GM12878 (cell line): ENCODE measurements at regions not wholly inside any gene's neighbourhood (a gene's known extent, or its start where the extent isn't known, plus 50 kb on each side); places are given as distances from the start of the nearest gene placed in this dataset.

ENCODE experiments used
- ATAC-seq: fragments of 200-7000 bp; cut with Tn5 transposase; 3 replicates; pipeline ENCODE4 v1.9.1; 2020; ENCODE audit warnings: mild to moderate bottlenecking, moderate library complexity
- BruUV-seq: library from RNA; stranded (reverse); fragments of 400-500 nt; replicated peaks from 2 replicates; lab custom pipeline; 2021; lab: Mats Ljungman, UMichigan
- CTCF ChIA-PET: fragments of 300-600 bp; sonication (Branson Sonifier 250); formaldehyde crosslinking; extraction: SDS; loops from one replicate; lab custom pipeline; 2021; ENCODE audit warnings: inconsistent platforms; lab: Yijun Ruan, JAX
- POLR2A ChIA-PET: fragments of 350-600 bp; formaldehyde crosslinking; extraction: SDS; loops from one replicate; lab custom pipeline; 2021; ENCODE audit warnings: inconsistent platforms; lab: Charles Lee
- RAD21 ChIA-PET: fragments of 300-600 bp; sonication (Branson Sonifier 250); formaldehyde crosslinking; loops from one replicate; lab custom pipeline; 2023; ENCODE audit warnings: antibody characterized with exemption; ENCODE audit not compliant: unreplicated experiment; lab: Charles Lee
- SMC1A ChIA-PET: fragments of 300-600 bp; sonication (Branson Sonifier 250); formaldehyde crosslinking; loops from one replicate; lab custom pipeline; 2023; ENCODE audit not compliant: unreplicated experiment, uncharacterized antibody; lab: Charles Lee
- DNase-seq: peaks from one replicate; pipeline ENCODE4 v3.0.0-alpha.2; 2011; ENCODE audit warnings: low read depth, low spot score
- FAIRE-seq: peaks from 3 replicates; lab custom pipeline; 2011; peaks lifted over from hg19 to GRCh38; lab: Jason Lieb, UNC
- H2AFZ ChIP-seq: 2 replicates; pipeline ENCODE4 v1.6.0; 2011; ENCODE audit warnings: low read depth, low read length, control low read depth; ENCODE audit not compliant: control insufficient read depth
- H3K27ac ChIP-seq: 2 replicates; pipeline ENCODE4 v1.5.1; 2011; ENCODE audit warnings: control low read depth; ENCODE audit not compliant: control insufficient read depth, insufficient read depth
- H3K27me3 ChIP-seq, 2 experiments: replicated peaks in 1 of 2; 2 replicates each; pipeline versions ENCODE4 v1.6.0 to v1.6.1; 2011; ENCODE audit warnings: low read length in 1 of 2; ENCODE audit not compliant: control insufficient read depth in 2 of 2, insufficient read depth in 2 of 2
- H3K36me3 ChIP-seq, 2 experiments: 2 replicates each; pipeline ENCODE4 v1.5.1; 2011; ENCODE audit warnings: low read length in 1 of 2; ENCODE audit not compliant: control insufficient read depth in 2 of 2, insufficient read depth in 2 of 2
- H3K4me1 ChIP-seq: 2 replicates; pipeline ENCODE4 v1.6.1; 2011; ENCODE audit warnings: mild to moderate bottlenecking, low read length, moderate library complexity, mixed read lengths; ENCODE audit not compliant: control insufficient read depth, insufficient read depth
- H3K4me2 ChIP-seq: 2 replicates; pipeline ENCODE4 v1.6.0; 2011; ENCODE audit warnings: control low read depth; ENCODE audit not compliant: control insufficient read depth, insufficient read depth
- H3K4me3 ChIP-seq: fragments of 200-600 bp; sonication (generic); 2 replicates; pipeline ENCODE4 v1.5.1; 2016
- H3K79me2 ChIP-seq: 2 replicates; pipeline ENCODE4 v1.6.0; 2011; ENCODE audit warnings: low read length; ENCODE audit not compliant: control insufficient read depth, insufficient read depth
- H3K9ac ChIP-seq: 2 replicates; pipeline ENCODE4 v1.8.0; 2011; ENCODE audit warnings: low read length, control low read depth, mixed read lengths; ENCODE audit not compliant: control insufficient read depth, insufficient read depth
- H3K9me3 ChIP-seq: replicated peaks from 3 replicates; pipeline ENCODE4 v1.5.1; 2011; ENCODE audit warnings: mild to moderate bottlenecking, low read length; ENCODE audit not compliant: control insufficient read depth, insufficient read depth
- H4K20me1 ChIP-seq: 2 replicates; pipeline ENCODE4 v1.6.0; 2011; ENCODE audit not compliant: control insufficient read depth, insufficient read depth
- ASH2L ChIP-seq: fragments of 300-600, 200-600 bp; sonication (generic); IDR thresholded peaks from 2 replicates; pipeline ENCODE4 v1.6.1; 2017; ENCODE audit warnings: low read depth, mild to moderate bottlenecking, borderline replicate concordance
- BACH1 ChIP-seq: fragments of 450-650 bp; IDR thresholded peaks from 2 replicates; pipeline ENCODE4 v1.6.1; 2017; ENCODE audit warnings: mild to moderate bottlenecking, borderline replicate concordance
- BCL3 ChIP-seq: IDR thresholded peaks from 2 replicates; pipeline ENCODE4 v1.6.1; 2011; ENCODE audit warnings: borderline replicate concordance, low read depth, mild to moderate bottlenecking, moderate library complexity, low read length; ENCODE audit not compliant: insufficient read depth, poor library complexity, severe bottlenecking
- DPF2 ChIP-seq: fragments of 450-650 bp; IDR thresholded peaks from 2 replicates; pipeline ENCODE4 v1.6.1; 2017; ENCODE audit warnings: mild to moderate bottlenecking
- PKNOX1 ChIP-seq: fragments of 450-650 bp; IDR thresholded peaks from 2 replicates; pipeline ENCODE4 v1.6.1; 2016; ENCODE audit warnings: mild to moderate bottlenecking
- RCOR1 ChIP-seq: conservative IDR thresholded peaks from 2 replicates; pipeline ENCODE4 v1.6.1; 2012; ENCODE audit warnings: low read depth, low read length, improper control_type of control experiment
- RELB ChIP-seq: fragments of 450-650 bp; IDR thresholded peaks from 2 replicates; pipeline ENCODE4 v1.6.1; 2017; ENCODE audit warnings: low read depth, mild to moderate bottlenecking, moderate library complexity
- SMARCA5 ChIP-seq: fragments of 450-650 bp; IDR thresholded peaks from 2 replicates; pipeline ENCODE4 v1.6.1; 2017; ENCODE audit warnings: mild to moderate bottlenecking
- TARDBP ChIP-seq: IDR thresholded peaks from 2 replicates; pipeline ENCODE4 v1.6.1; 2016; ENCODE audit warnings: borderline replicate concordance
- USF2 ChIP-seq: IDR thresholded peaks from 2 replicates; pipeline ENCODE4 v1.6.1; 2011; ENCODE audit warnings: low read depth, low read length, improper control_type of control experiment, borderline replicate concordance
- ZNF24 ChIP-seq: fragments of 450-650 bp; IDR thresholded peaks from 2 replicates; pipeline ENCODE4 v1.6.1; 2017; ENCODE audit warnings: antibody characterized with exemption, mild to moderate bottlenecking
- WGBS: methylation state at CpG from one replicate; pipeline ENCODE4 v1.1.6; 2016; ENCODE audit warnings: low lambda C conversion rate; ENCODE audit not compliant: insufficient replicate concordance, insufficient coverage; ENCODE audit errors: missing lambda C conversion rate; 5-methylcytosine and 5-hydroxymethylcytosine counted together
- in situ Hi-C: fragments of 300-500 bp; cut with MboI; formaldehyde crosslinking; loops from 9 replicates; pipeline ENCODE4 v1.14.3; 2018; ENCODE audit warnings: mixed read lengths
- intact Hi-C: fragments of 100-400 bp; cut with micrococcal nuclease; formaldehyde crosslinking; loops from one replicate; pipeline ENCODE4 v1.14.2; 2022; ENCODE audit not compliant: unreplicated experiment
- TF ChIP-seq, protein P1 (sequence below): fragments of 450-650 bp; formaldehyde crosslinking; IDR thresholded peaks from 2 replicates; pipeline ENCODE4 v1.5.0; 2022; ENCODE audit warnings: mild to moderate bottlenecking, missing genetic modification characterization

DNA sequence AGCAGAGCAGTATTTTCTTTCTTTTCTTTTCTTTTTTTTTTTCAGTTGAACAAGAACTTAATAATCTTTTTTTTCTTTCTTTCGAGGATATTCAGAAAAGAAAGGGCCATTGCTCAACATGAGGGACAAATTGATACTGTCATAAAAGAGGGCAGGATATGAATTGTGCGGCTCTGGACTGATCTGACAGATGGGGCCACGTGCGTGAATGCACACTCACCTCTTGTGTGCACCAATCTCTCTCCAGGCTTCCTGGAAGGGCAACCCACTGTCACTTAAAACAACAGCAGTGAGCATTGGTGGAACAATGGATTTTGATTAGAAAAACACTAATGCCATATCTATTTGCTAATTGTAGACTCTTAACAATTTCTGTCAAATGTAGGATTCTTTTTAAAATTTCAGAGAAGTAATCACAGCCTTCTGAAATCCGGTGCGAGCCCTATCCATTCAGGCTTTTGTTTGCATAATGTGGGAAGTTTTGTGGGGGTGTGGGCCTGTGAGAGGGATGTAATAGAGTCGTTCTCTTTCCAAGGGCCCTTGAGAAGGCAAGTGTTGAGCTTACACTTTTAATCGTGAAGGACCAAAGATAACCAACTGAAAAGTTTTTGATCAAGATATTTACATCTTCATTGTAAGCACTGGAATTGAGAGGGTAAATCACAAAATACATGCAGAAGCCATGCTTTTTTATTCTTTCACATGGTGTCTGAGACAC, 298.8 kb downstream of the SP3 start:
- Histone ChIP-seq H3K27me3 (peaks cover 3 to 4% of the 10 kb centered on the region in 2 experiments; a peak in 1 of 4 replicates), H3K4me1 (no peaks in the 10 kb centered on the region), H3K9ac (no peak overlapping the region), H3K4me3 (no peak overlapping the region), H3K9me3 (no peaks in the 10 kb centered on the region), H3K4me2 (no peak overlapping the region), H3K79me2 (no peaks in the 10 kb centered on the region), H3K36me3 (no peaks in the 10 kb centered on the region), H4K20me1 (no peaks in the 10 kb centered on the region), H2AFZ (no peak overlapping the region), H3K27ac (no peak overlapping the region)
- DNase-seq, result no peak
- in situ Hi-C loops, result no loop called here
- intact Hi-C loops, result no loop called here
- ATAC-seq, result no peak
- SMC1A ChIA-PET, result no interaction called here
- CTCF ChIA-PET, result no interaction called here
- no peak for FAIRE-seq
- RAD21 ChIA-PET, result no interaction called here
- 58% methylated on average over 7 of the region's 8 CpGs for WGBS
- no TSS peak for BruUV-seq
- POLR2A ChIA-PET, result no interaction called here
- TF ChIP-seq DPF2 (no peak), USF2 (no peak), ASH2L (no peak), PKNOX1 (no peak), RELB (no peak), BCL3 (no peak), RCOR1 (no peak), ZNF24 (no peak), BACH1 (no peak), TARDBP (no peak), SMARCA5 (no peak)
- TF ChIP-seq, protein P1, sequence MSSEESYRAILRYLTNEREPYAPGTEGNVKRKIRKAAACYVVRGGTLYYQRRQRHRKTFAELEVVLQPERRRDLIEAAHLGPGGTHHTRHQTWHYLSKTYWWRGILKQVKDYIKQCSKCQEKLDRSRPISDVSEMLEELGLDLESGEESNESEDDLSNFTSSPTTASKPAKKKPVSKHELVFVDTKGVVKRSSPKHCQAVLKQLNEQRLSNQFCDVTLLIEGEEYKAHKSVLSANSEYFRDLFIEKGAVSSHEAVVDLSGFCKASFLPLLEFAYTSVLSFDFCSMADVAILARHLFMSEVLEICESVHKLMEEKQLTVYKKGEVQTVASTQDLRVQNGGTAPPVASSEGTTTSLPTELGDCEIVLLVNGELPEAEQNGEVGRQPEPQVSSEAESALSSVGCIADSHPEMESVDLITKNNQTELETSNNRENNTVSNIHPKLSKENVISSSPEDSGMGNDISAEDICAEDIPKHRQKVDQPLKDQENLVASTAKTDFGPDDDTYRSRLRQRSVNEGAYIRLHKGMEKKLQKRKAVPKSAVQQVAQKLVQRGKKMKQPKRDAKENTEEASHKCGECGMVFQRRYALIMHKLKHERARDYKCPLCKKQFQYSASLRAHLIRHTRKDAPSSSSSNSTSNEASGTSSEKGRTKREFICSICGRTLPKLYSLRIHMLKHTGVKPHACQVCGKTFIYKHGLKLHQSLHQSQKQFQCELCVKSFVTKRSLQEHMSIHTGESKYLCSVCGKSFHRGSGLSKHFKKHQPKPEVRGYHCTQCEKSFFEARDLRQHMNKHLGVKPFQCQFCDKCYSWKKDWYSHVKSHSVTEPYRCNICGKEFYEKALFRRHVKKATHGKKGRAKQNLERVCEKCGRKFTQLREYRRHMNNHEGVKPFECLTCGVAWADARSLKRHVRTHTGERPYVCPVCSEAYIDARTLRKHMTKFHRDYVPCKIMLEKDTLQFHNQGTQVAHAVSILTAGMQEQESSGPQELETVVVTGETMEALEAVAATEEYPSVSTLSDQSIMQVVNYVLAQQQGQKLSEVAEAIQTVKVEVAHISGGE (CRISPR knock-in tag), result no peak
